ENCODE measurements at regions not wholly inside any gene's neighbourhood (a gene's known extent, or its start where the extent isn't known, plus 50 kb on each side); places are given as distances from the start of the nearest gene placed in this dataset.

DNA sequence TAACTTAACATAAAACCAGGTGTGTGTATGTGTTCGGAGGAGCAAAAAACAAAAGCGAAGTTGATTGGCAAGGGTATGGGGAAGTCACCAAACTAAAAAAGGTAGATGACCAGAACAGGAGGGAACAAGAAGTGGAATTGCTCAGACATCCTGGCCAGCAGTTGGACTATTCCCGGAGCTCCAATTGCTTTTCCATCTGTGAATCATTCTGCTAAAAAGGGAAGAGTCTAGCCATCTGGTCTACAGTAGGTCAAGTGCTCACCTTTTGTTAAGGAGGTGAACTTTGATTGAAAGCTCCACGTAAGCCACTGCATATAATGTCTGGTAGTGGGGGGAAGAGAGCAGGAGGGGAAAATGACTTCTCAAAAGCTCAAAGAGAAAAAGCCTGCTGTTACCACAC is 50.0 kb upstream of the BET1 start:
- no peak for DNase-seq

DNA sequence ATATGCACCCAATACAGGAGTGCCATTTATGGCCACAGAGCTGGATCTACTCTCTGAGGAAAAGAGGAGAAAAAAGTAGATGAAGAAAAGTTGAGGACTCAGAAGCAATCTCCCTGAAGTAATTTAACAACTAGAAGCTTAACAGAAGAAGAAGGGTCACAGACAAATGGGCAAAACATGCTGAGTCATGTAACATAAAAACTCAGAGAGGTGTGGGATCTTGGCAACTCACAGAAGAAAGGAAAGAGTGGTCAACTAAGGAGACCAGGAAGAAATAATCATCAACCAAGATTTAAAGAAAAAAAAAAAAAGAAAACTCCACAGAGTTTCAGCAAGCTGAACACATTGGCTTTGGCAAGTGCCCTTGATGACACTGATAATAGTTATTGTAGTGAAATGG is 51.8 kb upstream of the BET1 start:
- no peak for DNase-seq

DNA sequence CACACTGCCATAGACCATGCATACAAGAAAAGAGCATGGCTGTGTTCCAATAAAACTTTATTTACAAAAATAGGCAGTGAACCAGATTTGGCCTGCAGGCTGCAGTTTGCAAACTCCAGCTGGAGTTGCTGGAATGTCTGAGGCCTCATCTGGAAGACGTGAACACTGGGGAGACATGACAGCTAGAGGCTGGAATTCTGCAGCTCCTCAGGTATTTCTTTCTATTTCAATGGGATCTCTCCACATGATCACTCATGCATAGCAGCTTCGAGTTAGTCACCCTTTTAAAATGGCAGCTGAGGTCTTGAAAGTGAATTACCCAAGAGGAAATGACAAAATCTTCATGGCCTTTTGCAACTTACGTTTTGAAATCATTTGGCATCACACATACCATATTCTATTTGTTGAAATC is 52.6 kb upstream of the BET1 start:
- DNase-seq: no peak

DNA sequence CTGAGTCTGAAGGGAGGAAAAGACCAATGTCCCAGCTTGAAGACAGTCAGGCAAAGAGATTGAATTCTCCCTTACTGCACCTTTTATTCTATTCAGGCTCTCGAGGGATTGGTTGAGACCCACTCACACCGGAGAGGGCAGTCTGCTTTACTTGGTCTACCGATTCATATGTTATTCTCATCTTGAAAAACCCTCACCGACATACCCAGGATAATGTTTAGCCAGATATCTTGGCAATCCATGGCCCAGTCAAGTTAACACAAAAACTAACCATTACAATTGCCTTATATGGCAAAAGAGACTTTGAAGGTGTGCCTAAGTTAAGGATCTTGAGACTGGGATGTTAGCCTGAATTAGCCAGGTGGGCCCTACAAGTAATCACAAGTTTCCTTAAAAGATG is 53.8 kb upstream of the BET1 start:
- DNase-seq: no peak

DNA sequence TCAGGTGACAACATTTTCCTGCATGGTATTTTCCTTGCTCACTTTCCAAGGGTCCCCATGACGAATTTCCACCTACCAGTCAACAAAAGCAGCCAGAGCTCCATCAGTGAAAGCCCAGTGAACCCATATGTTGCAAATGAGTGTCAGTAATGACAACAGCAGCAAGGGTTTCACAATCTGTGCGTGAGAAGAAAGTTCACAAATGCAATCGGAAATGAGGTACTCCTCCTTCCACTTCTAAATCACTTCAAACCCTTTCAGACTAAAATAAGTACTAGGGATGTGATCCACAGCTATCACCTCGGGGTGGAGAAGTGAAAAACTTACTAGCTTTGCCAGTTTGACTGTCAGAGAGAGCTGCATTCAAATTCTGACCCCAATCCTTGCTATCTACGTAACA is 55.6 kb upstream of the BET1 start:
- no peak for DNase-seq

DNA sequence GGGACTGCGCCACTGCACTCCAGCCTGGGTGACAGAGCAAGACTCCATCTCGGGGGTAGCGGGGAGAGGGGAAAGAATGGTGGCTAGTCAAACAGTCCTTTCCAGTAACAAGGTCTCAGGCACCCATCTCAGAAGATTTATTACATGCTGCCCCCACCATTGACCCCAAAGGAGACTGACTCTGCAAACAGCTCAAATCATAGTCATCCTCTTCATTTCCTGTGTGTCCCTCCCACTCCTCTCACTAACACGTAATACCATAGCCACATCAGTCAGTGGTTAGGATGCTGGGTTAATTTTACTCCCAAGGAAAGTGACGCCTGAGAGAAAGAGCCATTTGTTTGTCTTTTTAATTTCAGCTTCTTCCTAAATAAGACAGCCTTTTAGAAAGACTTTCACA is 56.6 kb upstream of the BET1 start:
- no peak for DNase-seq

DNA sequence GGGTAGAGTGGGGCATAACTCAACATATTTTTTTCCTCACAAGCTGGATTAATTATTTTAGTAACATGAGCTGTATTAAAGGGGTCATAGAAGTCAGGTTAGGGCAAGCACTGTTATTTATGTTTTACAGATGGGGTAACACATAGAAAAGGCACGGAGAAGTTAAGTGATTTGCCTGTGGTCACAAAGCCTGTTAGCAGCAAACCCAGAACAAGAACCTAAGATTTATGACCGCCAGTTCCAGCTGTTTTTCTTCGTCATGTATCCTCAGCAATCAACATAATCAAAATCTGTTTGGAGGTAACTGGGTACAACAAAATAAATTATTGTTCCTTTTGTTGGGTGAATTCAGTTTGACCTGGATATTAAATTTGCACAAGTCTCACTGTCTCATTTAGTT is 57.2 kb upstream of the BET1 start:
- DNase-seq: no peak

DNA sequence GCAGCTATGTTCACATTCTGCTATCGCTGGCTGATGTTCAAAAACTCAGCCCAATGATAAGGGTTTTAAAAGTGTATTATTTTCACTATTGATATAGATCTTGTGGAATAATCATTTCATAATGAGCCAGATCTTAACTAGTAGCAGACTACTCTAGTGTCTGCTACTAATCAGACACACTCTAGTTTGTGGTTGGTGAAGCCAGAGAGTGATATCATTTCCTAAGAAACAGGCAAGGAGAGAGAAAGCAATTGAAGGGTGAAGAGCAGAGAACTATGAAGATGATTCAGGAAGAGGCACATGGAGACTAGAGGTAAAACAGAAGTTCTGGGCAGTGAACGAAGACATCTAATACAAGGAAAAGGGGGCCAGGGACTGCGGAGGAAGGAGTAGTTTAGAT is 58.2 kb upstream of the BET1 start:
- DNase-seq: no peak

DNA sequence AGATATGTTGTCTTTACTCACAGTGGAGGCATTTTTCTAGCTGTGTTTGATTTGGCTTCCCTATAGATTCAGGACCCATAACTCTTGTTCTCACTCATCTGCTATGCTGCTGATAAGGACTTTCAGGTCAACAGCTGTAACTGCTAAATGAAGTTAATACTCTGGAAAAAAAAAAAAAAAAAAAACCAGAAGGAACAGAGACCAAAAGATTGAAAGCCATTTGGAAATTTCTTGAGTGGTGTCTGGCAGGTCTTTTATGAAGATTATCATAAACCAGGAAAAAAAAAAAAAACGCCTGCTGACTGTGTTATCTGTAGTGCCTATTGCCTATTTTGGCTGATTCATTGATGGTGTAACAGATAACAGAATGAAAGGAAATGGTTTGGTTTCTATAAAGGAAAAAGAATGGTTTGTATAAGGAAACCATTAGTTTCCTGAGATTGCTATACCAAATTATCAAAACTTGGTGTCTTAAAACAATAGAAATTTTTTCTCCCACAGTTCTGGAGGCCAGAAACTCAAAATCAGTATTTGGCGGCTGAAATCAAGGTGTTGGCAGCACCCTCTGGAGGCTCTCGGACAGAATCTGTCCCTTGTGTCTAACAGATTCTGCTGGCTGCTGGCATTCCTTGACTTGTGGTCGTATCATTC is 60.5 kb upstream of the BET1 start:
- no peak for DNase-seq

DNA sequence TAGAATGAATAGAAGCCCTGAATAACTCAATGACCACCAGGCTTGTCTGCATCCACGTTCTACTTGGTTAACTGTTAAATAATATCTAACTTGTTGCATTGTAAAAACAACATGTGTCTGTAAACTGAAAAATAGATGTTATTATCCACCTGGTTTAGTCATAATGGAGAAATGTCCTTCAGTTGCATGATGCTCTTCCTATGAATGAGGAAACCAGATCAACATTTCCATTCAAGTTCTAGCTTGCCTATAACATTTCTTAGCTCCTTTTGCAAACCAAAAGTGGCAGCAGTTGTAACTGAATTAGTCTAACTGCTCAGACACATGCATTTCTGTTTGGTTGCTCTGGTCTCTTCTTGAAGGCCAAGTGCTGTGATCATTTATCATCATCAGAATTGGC is 62.9 kb upstream of the BET1 start:
- DNase-seq: no peak

DNA sequence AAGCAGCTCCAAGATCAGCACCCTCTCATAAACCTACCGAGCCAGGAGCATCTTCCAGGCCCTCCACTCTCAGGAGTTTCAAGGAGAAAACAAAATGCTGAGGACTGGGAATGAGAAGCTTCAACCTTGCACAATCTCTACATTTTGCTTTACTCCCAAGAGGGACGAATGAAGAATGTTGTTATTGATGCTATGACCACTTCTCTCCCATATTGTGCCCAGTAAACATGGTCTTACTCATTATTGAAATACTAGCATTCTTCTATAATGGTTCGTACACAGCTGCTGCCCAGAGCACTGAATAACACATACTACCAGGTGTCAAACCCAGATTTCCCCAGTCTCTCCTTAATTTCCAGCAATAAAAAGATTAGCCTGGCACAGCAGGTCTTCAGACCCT is 63.4 kb upstream of the BET1 start:
- no peak for DNase-seq

DNA sequence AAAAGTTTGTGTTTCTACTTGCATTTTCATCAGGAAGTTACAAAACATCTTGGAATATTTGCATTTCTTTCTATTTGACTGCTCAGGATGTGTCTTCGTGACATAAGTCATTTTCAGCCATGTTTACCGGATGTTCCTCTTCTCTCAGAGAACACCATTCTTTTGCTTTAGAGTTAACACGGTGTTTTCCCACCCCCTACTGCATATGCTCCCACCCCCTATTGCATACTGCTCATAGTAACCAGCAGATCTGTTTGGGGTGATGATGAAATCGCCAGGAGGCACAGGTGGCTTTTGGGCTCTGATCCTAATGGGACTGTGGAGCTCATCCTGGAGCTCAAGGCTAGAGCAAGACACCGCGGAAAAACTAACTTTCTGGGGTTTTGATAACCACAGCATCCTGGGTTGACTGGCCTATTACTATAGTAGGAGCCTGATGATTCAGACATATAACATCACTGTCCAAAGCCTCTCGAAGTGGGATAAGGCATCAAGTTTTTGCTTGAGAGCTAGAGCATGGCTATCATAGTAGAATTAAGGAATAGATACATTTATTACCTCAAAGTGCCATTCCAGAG is 65.1 kb upstream of the BET1 start:
- DNase-seq: no peak

DNA sequence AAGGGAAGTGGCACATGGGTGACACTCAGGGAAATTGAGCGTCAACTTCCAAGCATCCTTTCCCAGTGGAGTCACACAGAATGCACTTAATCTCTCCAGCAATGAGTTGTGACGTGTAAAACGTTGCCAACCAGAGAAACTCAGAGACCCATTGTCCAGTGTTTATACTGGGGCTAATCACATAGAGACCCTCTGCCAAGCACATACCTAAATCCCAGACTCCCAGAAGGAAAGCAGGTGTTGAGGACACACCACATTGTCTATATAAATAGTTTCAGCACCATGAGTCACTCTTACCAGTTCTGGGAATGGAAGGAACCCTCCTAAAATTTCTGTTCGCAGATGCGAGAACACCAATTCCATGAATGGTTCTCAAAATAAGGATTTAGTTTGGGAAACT is 76.4 kb upstream of the BET1 start:
- DNase-seq: no peak

DNA sequence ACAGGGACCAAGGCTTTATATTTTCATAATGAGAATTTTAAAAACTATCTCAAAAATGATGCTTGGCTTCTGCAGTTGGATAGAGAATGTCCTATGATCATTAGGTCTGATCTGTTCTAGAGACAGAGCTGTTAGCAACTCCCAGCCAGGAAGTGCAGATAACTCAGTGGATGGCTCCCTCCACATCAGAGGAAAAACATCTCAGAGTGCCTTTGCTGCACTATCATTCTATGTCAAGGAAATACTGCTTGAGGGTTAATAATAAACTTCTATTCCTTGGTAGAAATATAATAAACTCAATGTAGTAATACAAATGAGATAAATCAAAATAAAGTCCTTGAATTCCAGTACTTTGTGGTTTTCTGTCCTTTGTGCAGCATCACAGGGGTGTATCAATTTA is 78.0 kb upstream of the BET1 start:
- no peak for DNase-seq

DNA sequence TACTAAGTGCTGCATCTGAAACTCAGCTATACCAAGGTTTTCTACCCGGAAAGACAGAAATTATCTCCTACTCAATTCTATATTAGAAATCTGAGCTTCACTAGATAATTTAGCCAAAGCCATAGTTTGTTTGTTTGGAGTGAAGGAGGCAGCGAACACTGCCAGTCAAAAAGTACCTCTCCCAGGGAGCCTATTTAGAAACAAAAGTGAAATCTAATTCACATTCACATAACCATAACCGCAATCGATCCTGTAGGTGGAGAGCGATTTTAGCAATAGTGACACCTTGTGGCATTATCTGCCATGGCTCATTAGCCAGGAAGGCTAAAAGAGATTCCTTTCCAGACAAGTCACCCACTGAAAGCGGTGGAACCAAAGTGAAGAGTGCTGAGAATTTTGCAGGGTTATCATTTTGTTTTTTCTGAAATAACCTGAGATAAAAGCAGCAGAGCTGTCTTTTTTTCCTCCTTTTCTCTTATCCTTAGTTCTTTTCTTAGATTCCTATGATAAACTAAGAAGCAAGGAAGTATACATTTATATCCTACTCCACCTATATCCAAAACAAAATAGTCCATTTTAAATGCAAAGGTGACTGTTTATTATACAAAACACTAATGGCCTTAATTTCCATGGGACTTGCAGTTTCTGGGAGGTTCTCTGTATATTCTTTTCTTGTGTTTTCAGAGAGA is 83.7 kb upstream of the BET1 start:
- peak; percentile 43 for DNase-seq

DNA sequence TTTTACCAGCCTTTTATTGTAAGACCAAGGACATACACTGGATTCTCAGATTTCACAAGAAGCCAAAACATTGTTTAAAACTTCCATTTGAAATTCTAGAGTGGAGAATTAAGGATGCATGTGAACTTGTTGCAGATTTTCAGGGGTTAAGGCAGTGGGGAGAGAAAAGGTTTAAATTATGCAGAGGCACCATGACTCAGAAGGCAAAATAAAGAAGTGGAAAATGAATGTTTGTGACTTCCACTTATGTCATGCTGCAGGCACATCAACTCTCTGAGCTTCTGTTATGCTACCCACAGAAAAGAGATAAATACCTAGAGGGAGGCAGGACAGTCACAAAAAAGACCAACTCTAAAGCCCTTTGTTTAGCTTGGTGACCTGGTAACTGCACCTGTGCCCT is 84.4 kb upstream of the BET1 start:
- DNase-seq: no peak

DNA sequence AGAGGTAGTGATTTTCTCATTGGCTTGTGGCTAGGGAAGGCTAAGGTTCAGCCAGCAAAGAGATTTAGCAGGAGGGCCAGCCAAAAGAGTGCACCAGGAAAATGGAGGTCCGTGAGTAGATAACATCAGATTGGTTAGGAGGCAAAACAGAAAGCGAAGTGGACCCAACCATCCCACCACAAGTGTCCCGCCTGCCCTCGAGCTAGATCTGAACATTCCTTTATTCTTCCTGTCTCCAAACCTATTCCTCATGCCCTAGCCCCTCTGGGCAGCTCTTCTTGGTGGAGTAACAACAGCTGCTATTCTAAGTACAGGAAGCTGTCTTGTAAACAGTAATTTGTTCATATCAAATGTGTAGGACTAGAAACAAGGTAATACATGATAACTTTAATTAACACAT is 85.7 kb upstream of the BET1 start:
- DNase-seq: no peak

DNA sequence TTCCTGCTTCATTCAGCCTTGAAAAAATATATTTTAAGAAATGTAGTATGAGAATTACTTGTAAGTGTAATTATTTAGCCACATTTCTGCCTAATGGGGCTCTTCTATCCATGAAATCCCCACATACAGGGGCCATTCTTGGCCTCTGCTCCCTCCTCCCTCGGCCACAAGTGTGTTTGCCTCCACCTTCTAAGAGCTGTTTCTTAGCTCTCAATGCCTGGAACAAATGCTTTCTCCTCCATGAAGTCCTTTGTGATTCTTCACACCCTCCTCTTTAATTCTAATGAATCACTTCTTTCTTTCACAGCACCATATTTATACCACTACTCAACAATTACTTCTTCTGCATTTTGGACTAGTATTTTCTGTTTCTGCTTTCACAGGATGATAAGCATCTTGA is 88.8 kb upstream of the BET1 start:
- no peak for DNase-seq

DNA sequence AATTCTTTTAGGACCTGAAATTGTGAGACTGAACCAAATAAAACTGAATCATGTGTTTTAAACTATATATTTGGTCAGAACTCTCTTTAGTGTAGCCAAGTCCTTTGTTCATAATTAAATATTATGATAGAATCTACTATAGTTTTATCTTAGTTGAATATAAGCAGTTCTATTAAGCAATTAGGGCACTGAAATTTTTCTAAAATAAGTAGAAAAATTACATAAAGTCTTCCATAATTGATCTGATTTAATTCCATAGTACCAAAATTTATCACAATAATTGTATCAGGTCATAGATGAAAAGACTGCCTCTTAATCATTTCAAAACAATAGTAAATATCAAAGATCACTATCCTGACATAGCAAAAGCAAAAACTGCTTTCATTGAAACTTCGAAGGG is 90.1 kb upstream of the BET1 start:
- no peak for DNase-seq

DNA sequence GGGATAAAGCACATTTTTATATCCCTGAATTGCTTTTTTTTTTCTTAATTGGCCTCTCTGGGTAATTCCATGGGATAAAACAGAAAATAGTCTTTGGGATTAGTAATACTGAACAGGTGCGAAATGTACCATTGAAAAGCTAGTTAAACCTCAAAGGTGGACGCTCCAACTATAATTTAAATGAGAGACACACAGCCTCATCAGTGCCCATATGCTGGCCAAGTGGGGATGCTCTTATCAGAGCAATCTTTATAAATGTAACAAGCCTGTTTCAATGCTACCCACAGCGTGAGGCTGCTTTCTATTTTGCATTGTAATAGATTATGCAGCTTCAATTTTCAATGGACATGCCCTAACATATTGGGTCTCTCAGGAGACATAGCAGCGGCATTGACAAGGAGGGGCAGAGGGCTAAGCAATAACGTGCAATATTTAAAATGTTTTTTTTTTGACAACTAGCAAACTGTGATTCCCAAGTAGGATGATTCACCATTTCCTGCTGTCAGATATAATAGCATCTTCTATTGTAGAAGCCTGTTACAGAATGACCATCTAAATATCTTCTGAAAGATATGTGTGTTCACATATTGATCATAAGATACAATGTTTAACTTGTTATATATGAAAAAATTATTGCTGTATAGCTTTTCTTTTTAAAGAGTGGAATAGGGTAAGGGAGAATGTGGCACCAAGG is 91.3 kb upstream of the BET1 start:
- no peak for DNase-seq

DNA sequence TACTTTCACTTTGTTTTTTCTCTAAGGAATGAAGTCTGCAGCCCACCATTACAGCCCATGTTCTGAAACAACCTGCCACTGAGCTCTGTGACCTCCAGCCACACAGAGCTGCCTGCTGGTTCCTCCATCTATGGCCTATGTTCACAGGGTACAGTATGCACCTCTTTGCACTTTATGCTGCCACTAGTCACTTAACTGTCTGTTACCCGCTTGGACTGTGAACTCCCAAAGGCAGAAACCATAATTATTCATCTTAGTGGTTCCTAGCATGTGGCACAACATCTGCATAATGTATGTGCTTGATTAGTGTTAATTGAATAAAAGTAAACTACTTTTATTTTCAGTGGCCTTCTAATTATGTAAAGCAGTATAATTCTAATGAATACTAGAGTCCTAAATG is 95.5 kb upstream of the BET1 start:
- no peak for DNase-seq

DNA sequence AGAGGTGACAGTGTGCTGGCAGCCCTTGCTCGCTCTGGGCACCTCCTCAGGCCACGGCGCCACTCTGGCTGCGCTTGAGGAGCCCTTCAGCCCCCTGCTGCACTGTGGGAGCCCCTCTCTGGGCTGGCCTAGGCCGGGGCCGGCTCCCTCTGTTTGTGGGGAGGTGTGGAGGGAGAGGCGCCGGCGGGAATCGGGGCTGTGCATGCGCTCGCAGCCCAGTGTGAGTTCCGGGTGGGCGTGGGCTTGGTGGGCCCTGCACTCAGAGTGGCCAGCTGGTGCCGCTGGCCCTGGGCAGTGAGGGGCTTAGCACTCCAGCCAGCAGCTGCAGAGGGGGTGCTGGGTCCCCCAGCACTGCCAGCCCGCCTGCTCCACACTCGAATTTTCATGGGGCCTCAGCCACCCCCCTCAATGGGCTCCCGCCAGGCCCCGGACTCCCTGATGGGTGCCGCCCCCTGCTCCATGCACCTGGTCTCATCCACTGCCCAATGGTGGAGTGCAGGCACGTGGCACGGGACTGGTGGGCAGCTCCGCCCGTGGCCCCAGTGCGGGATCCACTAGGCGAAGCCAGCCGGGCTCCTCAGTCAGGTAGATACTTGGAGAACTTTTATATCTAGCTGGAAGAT is 96.7 kb upstream of the BET1 start:
- no peak for DNase-seq

DNA sequence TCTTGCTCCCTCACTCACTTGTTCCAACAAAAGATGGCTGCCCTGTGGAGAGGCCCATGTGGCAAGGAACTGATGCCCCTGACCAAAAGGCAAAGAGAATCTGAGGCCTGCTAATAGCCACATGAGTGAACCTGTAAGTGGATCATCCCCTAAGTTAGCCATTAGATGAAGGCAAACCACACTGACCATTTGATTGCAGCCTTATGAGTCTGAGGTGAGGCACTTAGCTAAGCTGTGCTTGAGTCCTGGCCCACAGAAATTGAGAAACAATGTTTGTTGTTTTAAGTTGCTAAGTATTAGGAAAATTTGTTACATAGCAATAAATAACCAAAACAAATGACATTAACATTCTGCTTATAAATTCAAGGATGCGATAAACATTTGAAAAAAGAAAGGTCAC is 100.1 kb upstream of the BET1 start:
- no peak for DNase-seq

DNA sequence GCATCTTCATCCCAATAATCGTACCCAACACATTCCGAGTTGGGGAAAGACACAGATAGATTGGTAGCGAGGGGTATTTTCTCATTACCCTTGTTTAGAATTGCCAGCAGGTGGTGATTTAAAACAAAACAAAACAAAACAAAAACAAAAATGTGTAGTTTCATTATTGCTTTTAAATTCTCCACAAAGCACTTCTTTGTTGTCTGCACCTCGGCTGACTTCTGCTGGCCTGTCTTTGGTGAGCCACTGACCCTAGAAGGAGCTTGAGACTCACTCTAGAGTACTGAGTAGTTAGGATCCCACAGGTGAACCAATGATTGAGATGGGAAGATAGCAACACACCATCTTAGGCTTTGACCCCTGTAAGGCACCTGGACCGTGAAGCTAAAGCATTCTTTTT is 105.4 kb upstream of the BET1 start:
- no peak for DNase-seq
